ENCODE measurements at regions not wholly inside any gene's neighbourhood (a gene's known extent, or its start where the extent isn't known, plus 50 kb on each side); places are given as distances from the start of the nearest gene placed in this dataset.

- no peak overlapping the region for H3K27ac ChIP-seq (ENCODE audit: low read depth, low read length)
Measured at GRCh38 chr1:194534784-194535183, 1348.4 kb upstream of the B3GALT2 start.

GRCh38 chr1:194533641-194534040, 1347.2 kb upstream of the B3GALT2 start:
- H3K9me3 ChIP-seq (ENCODE audit: control insufficient read depth, insufficient read depth, low read length), result no peaks in the 10 kb centered on the region
- H3K27ac ChIP-seq (ENCODE audit: low read depth, low read length), result no peak overlapping the region
- H3K79me2 ChIP-seq (ENCODE audit: control insufficient read depth, low read length), result no peaks in the 10 kb centered on the region
- H3K4me1 ChIP-seq (ENCODE audit: control insufficient read depth, low read length), result no peaks in the 10 kb centered on the region
- no peaks in the 10 kb centered on the region for H3K36me3 ChIP-seq (ENCODE audit: control insufficient read depth, low read length)
- H3K4me3 ChIP-seq (ENCODE audit: low read length), result no peak overlapping the region
- no peaks in the 10 kb centered on the region for H3F3A ChIP-seq (ENCODE audit: control insufficient read depth, insufficient read depth)
- no peak for TF ChIP-seq CTCF (IDR thresholded peaks at IDR 0.05; ENCODE audit: low read depth, low read length, poor library complexity, severe bottlenecking)
- TF ChIP-seq EZH2phosphoT487 (IDR thresholded peaks at IDR 0.05; ENCODE audit: borderline replicate concordance, low read length), result no peak
- no peaks in the 10 kb centered on the region for H4K20me1 ChIP-seq (ENCODE audit: control insufficient read depth, insufficient read depth, low read depth, low read length)
- H3K27me3 ChIP-seq (ENCODE audit: control insufficient read depth, low read length), result no peaks in the 10 kb centered on the region
- H3K4me2 ChIP-seq (ENCODE audit: low read length), result no peak overlapping the region
- no peaks in the 10 kb centered on the region for H3K9me2 ChIP-seq (replicated peaks; ENCODE audit: control insufficient read depth, low read length)

More at GRCh38 chr1:194534784-194535183, 1348.4 kb upstream of the B3GALT2 start:
- Histone ChIP-seq H3K79me2 (ENCODE audit: control insufficient read depth, low read length) (no peaks in the 10 kb centered on the region), H4K20me1 (ENCODE audit: control insufficient read depth, insufficient read depth, low read depth, low read length) (no peaks in the 10 kb centered on the region), H3K27me3 (ENCODE audit: control insufficient read depth, low read length) (no peaks in the 10 kb centered on the region), H3K4me3 (ENCODE audit: low read length) (no peak overlapping the region), H3K4me1 (ENCODE audit: control insufficient read depth, low read length) (no peaks in the 10 kb centered on the region), H3K9me3 (ENCODE audit: control insufficient read depth, insufficient read depth, low read length) (no peaks in the 10 kb centered on the region), H3K9me2 (replicated peaks; ENCODE audit: control insufficient read depth, low read length) (no peaks in the 10 kb centered on the region), H3K4me2 (ENCODE audit: low read length) (no peak overlapping the region), H3K36me3 (ENCODE audit: control insufficient read depth, low read length) (no peaks in the 10 kb centered on the region), H3F3A (ENCODE audit: control insufficient read depth, insufficient read depth) (no peaks in the 10 kb centered on the region)
- TF ChIP-seq EZH2phosphoT487 (IDR thresholded peaks at IDR 0.05; ENCODE audit: borderline replicate concordance, low read length), result no peak
- TF ChIP-seq CTCF (IDR thresholded peaks at IDR 0.05; ENCODE audit: low read depth, low read length, poor library complexity, severe bottlenecking), result no peak

DNA sequence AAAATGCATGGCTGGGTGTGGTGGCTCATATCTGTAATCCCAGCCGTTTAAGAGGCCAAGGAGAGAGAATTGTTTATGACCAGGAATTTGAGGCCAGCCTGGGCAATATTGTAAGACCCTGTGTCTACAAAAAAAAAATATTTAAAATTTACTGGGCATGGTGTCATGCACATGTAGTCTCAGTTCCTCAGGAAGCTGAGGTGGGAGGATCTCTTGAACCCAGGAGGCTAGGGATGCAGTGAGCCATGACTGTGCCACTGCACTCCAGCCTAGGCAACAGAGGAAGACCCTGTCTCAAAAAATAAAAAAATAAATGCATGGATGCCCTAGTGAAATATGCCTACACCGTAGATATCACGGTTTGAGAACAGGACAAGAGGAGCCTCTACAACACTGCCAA, 1331.2 kb upstream of the B3GALT2 start:
- Histone ChIP-seq H3K4me2 (ENCODE audit: low read length) (no peak overlapping the region), H3K9me2 (replicated peaks; ENCODE audit: control insufficient read depth, low read length) (no peaks in the 10 kb centered on the region), H4K20me1 (ENCODE audit: control insufficient read depth, insufficient read depth, low read depth, low read length) (no peaks in the 10 kb centered on the region), H3K36me3 (ENCODE audit: control insufficient read depth, low read length) (no peaks in the 10 kb centered on the region), H3K4me3 (ENCODE audit: low read length) (no peak overlapping the region), H3K27me3 (ENCODE audit: control insufficient read depth, low read length) (no peaks in the 10 kb centered on the region), H3K27ac (ENCODE audit: low read depth, low read length) (no peak overlapping the region), H3K79me2 (ENCODE audit: control insufficient read depth, low read length) (no peaks in the 10 kb centered on the region), H3K9me3 (ENCODE audit: control insufficient read depth, insufficient read depth, low read length) (peaks cover 8% of the 10 kb centered on the region; the same call in 1 of the 2 replicates), H3F3A (ENCODE audit: control insufficient read depth, insufficient read depth) (no peaks in the 10 kb centered on the region), H3K4me1 (ENCODE audit: control insufficient read depth, low read length) (0 out of 2 replicates have a peak, but pooled peaks cover 3% of the 10 kb centered on the region)
- no peak for TF ChIP-seq EZH2phosphoT487 (IDR thresholded peaks at IDR 0.05; ENCODE audit: borderline replicate concordance, low read length)
- no peak for TF ChIP-seq CTCF (IDR thresholded peaks at IDR 0.05; ENCODE audit: low read depth, low read length, poor library complexity, severe bottlenecking)
